AML-193 (cell line): ENCODE measurements at regions not wholly inside any gene's neighbourhood (a gene's known extent, or its start where the extent isn't known, plus 50 kb on each side); places are given as distances from the start of the nearest gene placed in this dataset.
"Not testable (repeated sequence)": the region's sequence is repeated elsewhere in the genome, so short reads cannot be mapped to it uniquely, and the experiment has no call there.

Experiments used
- DNase-seq, 2 experiments: peaks; one replicate each; lab custom pipeline; 2025; lab: John Stamatoyannopoulos, UW

- DNase-seq, result no peak
Observed at GRCh38 chr4:63269156-63269555, 1140.1 kb downstream of the TECRL start.

- no peak for DNase-seq
Observed at GRCh38 chr4:63233671-63234070, 1175.6 kb downstream of the TECRL start.

GRCh38 chr4:63232058-63232457 is 1177.2 kb downstream of the TECRL start:
- no peak for DNase-seq

GRCh38 chr4:63226229-63226628 is 1183.0 kb downstream of the TECRL start:
- no peak for DNase-seq

GRCh38 chr4:63222466-63222865 is 1186.8 kb downstream of the TECRL start:
- no peak for DNase-seq

- no peak for DNase-seq
Observed at GRCh38 chr4:63221477-63221876, 1187.8 kb downstream of the TECRL start.

GRCh38 chr4:63218856-63219255 is 1190.4 kb downstream of the TECRL start:
- no peak for DNase-seq

- DNase-seq, result no peak
Observed at GRCh38 chr4:63214076-63214475, 1195.2 kb downstream of the TECRL start.

- no peak for DNase-seq
Observed at GRCh38 chr4:63211776-63212479, 1197.3 kb downstream of the TECRL start.

- DNase-seq, result no peak
Observed at GRCh38 chr4:63211375-63211774, 1197.9 kb downstream of the TECRL start.

GRCh38 chr4:63193029-63193428 is 1216.2 kb downstream of the TECRL start:
- not testable (repeated sequence) for DNase-seq

GRCh38 chr4:63171341-63171740 is 1237.9 kb downstream of the TECRL start:
- DNase-seq, result no peak

- no peak for DNase-seq
Observed at GRCh38 chr4:63170923-63171322, 1238.3 kb downstream of the TECRL start.

- no peak for DNase-seq
Observed at GRCh38 chr4:63169836-63170235, 1239.4 kb downstream of the TECRL start.

- DNase-seq, result no peak
Observed at GRCh38 chr4:63155561-63155960, 1253.7 kb downstream of the TECRL start.

GRCh38 chr4:63123441-63123840 is 1285.8 kb downstream of the TECRL start:
- no peak for DNase-seq

GRCh38 chr4:63122955-63123354 is 1286.3 kb downstream of the TECRL start:
- no peak for DNase-seq

- no peak for DNase-seq
Observed at GRCh38 chr4:63106600-63106999, 1302.7 kb downstream of the TECRL start.

GRCh38 chr4:63105839-63106238 is 1303.4 kb downstream of the TECRL start:
- no peak for DNase-seq

GRCh38 chr4:63090641-63091040 is 1318.6 kb downstream of the TECRL start:
- no peak for DNase-seq

- no peak for DNase-seq
Observed at GRCh38 chr4:63085091-63085490, 1324.2 kb downstream of the TECRL start.

GRCh38 chr4:63080934-63081333 is 1328.3 kb downstream of the TECRL start:
- no peak for DNase-seq

GRCh38 chr4:63063760-63064159 is 1345.5 kb downstream of the TECRL start:
- no peak for DNase-seq

- not testable (repeated sequence) for DNase-seq
Observed at GRCh38 chr4:63062891-63063290, 1346.4 kb downstream of the TECRL start.
